OCI-LY3 (cell line): ENCODE measurements at regions not wholly inside any gene's neighbourhood (a gene's known extent, or its start where the extent isn't known, plus 50 kb on each side); places are given as distances from the start of the nearest gene placed in this dataset.

Source experiments
- EZH2phosphoT487 ChIP-seq: fragments of 200-600 bp; shearing (Covaris generic); IDR thresholded peaks from 2 replicates; pipeline ENCODE4 v1.6.1; 2018; ENCODE audit warnings: antibody characterized with exemption, mixed run types, low read depth
- TF ChIP-seq, protein P1 (sequence below): fragments of 200-600, 300-600 bp; sonication (generic); IDR thresholded peaks from 2 replicates; pipeline ENCODE4 v1.5.1; 2014; ENCODE audit warnings: antibody characterized with exemption, low read length, low read depth

DNA sequence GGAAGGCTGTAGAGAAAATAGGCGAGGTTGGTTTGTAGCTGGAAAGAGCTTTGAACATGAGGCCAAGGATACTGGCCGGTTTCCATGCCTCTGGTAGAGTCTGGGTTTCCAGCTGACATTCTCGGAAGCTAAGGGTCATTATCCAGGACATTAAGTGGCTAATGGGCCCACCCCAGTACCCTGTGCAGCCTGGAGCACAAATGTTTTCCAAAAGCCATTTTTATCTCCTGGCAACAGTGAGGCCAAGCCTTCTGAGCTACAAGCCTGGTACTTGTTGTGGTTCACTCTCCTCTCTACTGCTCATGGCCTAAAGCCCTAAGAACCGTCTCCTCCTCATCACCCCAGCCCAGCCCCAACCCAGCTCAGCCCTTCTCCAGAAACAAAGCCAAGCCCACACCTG, 122.9 kb downstream of the DMRTA2 start:
- TF ChIP-seq, protein P1, sequence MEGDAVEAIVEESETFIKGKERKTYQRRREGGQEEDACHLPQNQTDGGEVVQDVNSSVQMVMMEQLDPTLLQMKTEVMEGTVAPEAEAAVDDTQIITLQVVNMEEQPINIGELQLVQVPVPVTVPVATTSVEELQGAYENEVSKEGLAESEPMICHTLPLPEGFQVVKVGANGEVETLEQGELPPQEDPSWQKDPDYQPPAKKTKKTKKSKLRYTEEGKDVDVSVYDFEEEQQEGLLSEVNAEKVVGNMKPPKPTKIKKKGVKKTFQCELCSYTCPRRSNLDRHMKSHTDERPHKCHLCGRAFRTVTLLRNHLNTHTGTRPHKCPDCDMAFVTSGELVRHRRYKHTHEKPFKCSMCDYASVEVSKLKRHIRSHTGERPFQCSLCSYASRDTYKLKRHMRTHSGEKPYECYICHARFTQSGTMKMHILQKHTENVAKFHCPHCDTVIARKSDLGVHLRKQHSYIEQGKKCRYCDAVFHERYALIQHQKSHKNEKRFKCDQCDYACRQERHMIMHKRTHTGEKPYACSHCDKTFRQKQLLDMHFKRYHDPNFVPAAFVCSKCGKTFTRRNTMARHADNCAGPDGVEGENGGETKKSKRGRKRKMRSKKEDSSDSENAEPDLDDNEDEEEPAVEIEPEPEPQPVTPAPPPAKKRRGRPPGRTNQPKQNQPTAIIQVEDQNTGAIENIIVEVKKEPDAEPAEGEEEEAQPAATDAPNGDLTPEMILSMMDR: no peak
- TF ChIP-seq EZH2phosphoT487: no peak
